HG02852 (cell line): ENCODE measurements at regions not wholly inside any gene's neighbourhood (a gene's known extent, or its start where the extent isn't known, plus 50 kb on each side); places are given as distances from the start of the nearest gene placed in this dataset.

Experiments used
- ATAC-seq: cut with Tn5 transposase; IDR thresholded peaks from one replicate; pipeline ENCODE4 v1.9.1; 2021; ENCODE audit warnings: mild to moderate bottlenecking, moderate library complexity; ENCODE audit not compliant: unreplicated experiment

GRCh38 chr6:137775227-137775626 is 91.8 kb upstream of the TNFAIP3 start:
- ATAC-seq: no peak

GRCh38 chr6:137775720-137776119 is 91.3 kb upstream of the TNFAIP3 start:
- ATAC-seq: no peak

- ATAC-seq: no peak
These were observed 90.8 kb upstream of the TNFAIP3 start for GRCh38 chr6:137776256-137776655.

GRCh38 chr6:137776786-137777686 is 90.0 kb upstream of the TNFAIP3 start:
- ATAC-seq: no peak

- ATAC-seq: no peak
These were observed 89.4 kb upstream of the TNFAIP3 start for GRCh38 chr6:137777687-137778075.

- no peak for ATAC-seq
These were observed 87.1 kb upstream of the TNFAIP3 start for GRCh38 chr6:137779982-137780381.

GRCh38 chr6:137780447-137781034 is 86.5 kb upstream of the TNFAIP3 start:
- ATAC-seq: no peak

- no peak for ATAC-seq
These were observed 85.4 kb upstream of the TNFAIP3 start for GRCh38 chr6:137781639-137782038.

GRCh38 chr6:137782166-137783039 is 84.7 kb upstream of the TNFAIP3 start:
- no peak for ATAC-seq

- ATAC-seq: no peak
These were observed 83.3 kb upstream of the TNFAIP3 start for GRCh38 chr6:137783710-137784109.

- ATAC-seq: no peak
These were observed 82.5 kb upstream of the TNFAIP3 start for GRCh38 chr6:137784583-137784982.

GRCh38 chr6:137787016-137787415 is 80.0 kb upstream of the TNFAIP3 start:
- no peak for ATAC-seq

- ATAC-seq: no peak
These were observed 78.8 kb upstream of the TNFAIP3 start for GRCh38 chr6:137788248-137788647.

GRCh38 chr6:137791281-137792159 is 75.5 kb upstream of the TNFAIP3 start:
- ATAC-seq: no peak

GRCh38 chr6:137792160-137793033 is 74.7 kb upstream of the TNFAIP3 start:
- ATAC-seq: no peak

GRCh38 chr6:137793805-137794515 is 73.1 kb upstream of the TNFAIP3 start:
- no peak for ATAC-seq

- no peak for ATAC-seq
These were observed 72.4 kb upstream of the TNFAIP3 start for GRCh38 chr6:137794516-137795201.

GRCh38 chr6:137795501-137795900 is 71.6 kb upstream of the TNFAIP3 start:
- ATAC-seq: no peak
